ENCODE measurements at regions not wholly inside any gene's neighbourhood (a gene's known extent, or its start where the extent isn't known, plus 50 kb on each side); places are given as distances from the start of the nearest gene placed in this dataset.
"Not testable (repeated sequence)": the region's sequence is repeated elsewhere in the genome, so short reads cannot be mapped to it uniquely, and the experiment has no call there.

DNA sequence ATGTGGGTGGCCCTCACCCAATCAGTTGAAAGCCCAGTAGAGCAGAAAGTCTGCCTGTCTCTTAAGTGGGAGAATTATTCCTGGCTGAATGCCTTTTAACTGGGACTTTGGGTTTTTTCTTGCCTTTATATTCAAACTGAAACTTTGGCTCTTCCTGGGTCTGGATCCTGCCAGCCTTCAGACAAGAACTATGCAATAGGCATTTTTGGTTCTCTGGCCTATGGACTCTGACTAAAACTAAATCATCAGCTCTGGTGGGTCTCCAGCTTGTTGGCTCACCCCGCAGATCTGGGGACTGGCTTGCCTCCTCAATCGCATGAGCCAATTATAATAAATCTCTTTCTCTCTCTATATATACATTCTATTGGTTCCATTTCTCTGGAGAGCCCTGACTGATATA lies 173.0 kb upstream of the IGF1 start:
- DNase-seq (ENCODE audit: extremely low spot score in 2 of 2), result no peak
- no peak overlapping the region for H3K4me3 ChIP-seq
- no peaks in the 10 kb centered on the region for H3K4me1 ChIP-seq
- H3K27ac ChIP-seq, result no peak overlapping the region
- TF ChIP-seq POLR2AphosphoS5 (IDR thresholded peaks at IDR 0.05; ENCODE audit: insufficient read depth in 1 of 2, low read depth in 1 of 2) (no peak), POLR2A (IDR thresholded peaks at IDR 0.05) (no peak)
- TF ChIP-seq, protein P1, sequence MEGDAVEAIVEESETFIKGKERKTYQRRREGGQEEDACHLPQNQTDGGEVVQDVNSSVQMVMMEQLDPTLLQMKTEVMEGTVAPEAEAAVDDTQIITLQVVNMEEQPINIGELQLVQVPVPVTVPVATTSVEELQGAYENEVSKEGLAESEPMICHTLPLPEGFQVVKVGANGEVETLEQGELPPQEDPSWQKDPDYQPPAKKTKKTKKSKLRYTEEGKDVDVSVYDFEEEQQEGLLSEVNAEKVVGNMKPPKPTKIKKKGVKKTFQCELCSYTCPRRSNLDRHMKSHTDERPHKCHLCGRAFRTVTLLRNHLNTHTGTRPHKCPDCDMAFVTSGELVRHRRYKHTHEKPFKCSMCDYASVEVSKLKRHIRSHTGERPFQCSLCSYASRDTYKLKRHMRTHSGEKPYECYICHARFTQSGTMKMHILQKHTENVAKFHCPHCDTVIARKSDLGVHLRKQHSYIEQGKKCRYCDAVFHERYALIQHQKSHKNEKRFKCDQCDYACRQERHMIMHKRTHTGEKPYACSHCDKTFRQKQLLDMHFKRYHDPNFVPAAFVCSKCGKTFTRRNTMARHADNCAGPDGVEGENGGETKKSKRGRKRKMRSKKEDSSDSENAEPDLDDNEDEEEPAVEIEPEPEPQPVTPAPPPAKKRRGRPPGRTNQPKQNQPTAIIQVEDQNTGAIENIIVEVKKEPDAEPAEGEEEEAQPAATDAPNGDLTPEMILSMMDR (IDR thresholded peaks at IDR 0.05), result no peak
- H3K36me3 ChIP-seq, result no peaks in the 10 kb centered on the region
- H3K27me3 ChIP-seq, result no peaks in the 10 kb centered on the region
- H3K9me3 ChIP-seq, result no peaks in the 10 kb centered on the region
- intact Hi-C loops (cut with DNase I), result no loop called here

DNA sequence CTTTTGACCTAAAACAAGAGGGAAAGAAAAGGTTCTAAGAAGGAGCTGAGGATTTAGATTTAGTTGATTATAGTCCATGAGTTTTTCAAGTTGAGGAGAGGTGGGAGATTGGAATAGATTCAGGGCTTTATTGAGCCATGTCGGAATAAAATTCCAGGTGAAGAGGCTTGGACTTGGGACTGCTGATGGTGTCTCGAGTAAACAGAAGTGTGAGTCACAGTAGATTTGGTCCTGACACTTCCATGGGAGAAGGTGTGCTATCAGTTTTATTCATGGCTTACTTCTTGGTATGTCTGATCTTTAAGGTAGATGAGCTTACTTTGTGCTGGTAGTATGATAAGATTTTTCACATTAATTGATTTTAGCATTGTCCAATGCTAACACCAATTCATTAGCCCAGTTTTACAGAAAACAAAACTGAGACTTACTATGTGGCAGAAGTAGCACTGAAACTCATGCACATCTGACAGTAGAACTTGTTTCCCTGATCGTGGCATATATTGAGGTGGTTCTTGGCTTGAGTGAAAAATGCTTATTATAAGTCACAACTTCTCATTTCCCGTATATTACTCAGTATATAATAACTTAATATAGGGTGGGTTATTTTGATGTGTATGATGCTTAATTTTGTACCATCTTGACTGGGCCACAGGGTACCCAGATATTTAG lies 172.4 kb upstream of the IGF1 start:
- DNase-seq (ENCODE audit: extremely low spot score in 2 of 2), result no peak
- H3K4me1 ChIP-seq, result no peaks in the 10 kb centered on the region
- H3K4me3 ChIP-seq, result no peak overlapping the region
- TF ChIP-seq POLR2AphosphoS5 (IDR thresholded peaks at IDR 0.05; ENCODE audit: insufficient read depth in 1 of 2, low read depth in 1 of 2) (no peak), POLR2A (IDR thresholded peaks at IDR 0.05) (no peak)
- TF ChIP-seq, protein P1 (IDR thresholded peaks at IDR 0.05), result no peak
- no peak overlapping the region for H3K27ac ChIP-seq
- H3K27me3 ChIP-seq, result no peaks in the 10 kb centered on the region
- H3K9me3 ChIP-seq, result no peaks in the 10 kb centered on the region
- H3K36me3 ChIP-seq, result no peaks in the 10 kb centered on the region
- intact Hi-C loops (cut with DNase I), result no loop called here

DNA sequence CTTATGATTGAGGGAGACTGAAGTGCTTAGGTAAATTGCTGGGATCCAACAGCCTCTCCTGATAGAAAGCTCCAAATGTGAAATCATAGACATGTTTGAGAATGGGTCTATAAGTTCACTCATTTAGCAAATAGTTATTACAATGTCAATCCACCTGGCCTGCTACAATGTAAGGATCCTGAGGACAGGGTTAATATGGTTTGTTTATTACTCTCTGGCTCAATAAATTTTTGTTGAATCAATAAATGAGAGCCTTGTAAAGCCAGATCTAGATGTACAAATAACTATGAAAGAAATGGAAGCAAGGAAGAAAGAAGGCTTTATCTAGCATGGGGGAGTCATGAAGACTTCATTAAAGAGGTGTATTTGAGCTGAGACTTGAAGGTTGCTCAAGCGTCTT lies 165.6 kb upstream of the IGF1 start:
- DNase-seq (ENCODE audit: extremely low spot score in 2 of 2), result no peak
- Histone ChIP-seq H3K4me3 (no peak overlapping the region), H3K9me3 (no peaks in the 10 kb centered on the region), H3K27ac (no peak overlapping the region), H3K27me3 (no peaks in the 10 kb centered on the region), H3K36me3 (no peaks in the 10 kb centered on the region), H3K4me1 (no peaks in the 10 kb centered on the region)
- intact Hi-C loops (cut with DNase I), result no loop called here
- TF ChIP-seq POLR2A (IDR thresholded peaks at IDR 0.05), result no peak
- TF ChIP-seq, protein P1 (IDR thresholded peaks at IDR 0.05), result no peak
- no peak for TF ChIP-seq POLR2AphosphoS5 (IDR thresholded peaks at IDR 0.05; ENCODE audit: insufficient read depth in 1 of 2, low read depth in 1 of 2)

DNA sequence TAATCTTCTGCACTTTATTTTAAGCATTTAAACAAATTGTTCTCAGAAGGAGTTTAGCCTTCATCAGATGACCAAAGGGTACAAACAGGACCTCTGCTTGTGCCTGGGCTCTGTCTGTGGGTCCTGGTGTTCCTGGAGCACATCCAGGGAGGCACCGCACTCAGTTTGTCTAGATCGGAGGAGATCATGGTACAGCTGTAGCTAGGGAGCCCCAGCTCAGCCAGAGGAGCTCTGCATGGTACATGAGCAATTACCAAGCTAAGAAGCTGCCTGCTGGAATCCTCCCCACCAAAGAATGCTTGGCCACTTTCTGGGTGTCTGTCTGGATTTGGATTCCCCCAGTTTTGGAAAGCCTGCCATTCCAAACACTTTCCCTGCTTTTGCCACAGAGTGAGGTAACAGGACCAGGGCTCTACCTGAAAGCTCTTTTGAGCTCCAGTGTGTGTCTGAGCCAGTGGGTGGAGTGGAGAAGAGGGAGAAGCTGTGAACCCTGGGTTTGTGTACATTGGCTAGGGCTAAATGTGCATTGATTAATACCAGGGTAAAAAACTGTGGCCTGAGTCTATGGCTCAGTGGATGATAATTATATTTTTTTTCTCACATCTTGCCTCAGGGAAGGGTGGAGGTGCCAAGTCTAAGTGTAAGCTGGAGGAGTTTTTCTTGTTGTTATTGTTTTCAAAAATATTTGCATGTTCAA lies 163.7 kb upstream of the IGF1 start:
- Histone ChIP-seq H3K27me3 (no peaks in the 10 kb centered on the region), H3K4me1 (no peaks in the 10 kb centered on the region), H3K36me3 (no peaks in the 10 kb centered on the region), H3K4me3 (no peak overlapping the region), H3K9me3 (no peaks in the 10 kb centered on the region), H3K27ac (no peak overlapping the region)
- DNase-seq (ENCODE audit: extremely low spot score in 2 of 2), result no peak
- intact Hi-C loops (cut with DNase I), result no loop called here
- no peak for TF ChIP-seq POLR2AphosphoS5 (IDR thresholded peaks at IDR 0.05; ENCODE audit: insufficient read depth in 1 of 2, low read depth in 1 of 2)
- TF ChIP-seq, protein P1 (IDR thresholded peaks at IDR 0.05), result no peak
- no peak for TF ChIP-seq POLR2A (IDR thresholded peaks at IDR 0.05)

DNA sequence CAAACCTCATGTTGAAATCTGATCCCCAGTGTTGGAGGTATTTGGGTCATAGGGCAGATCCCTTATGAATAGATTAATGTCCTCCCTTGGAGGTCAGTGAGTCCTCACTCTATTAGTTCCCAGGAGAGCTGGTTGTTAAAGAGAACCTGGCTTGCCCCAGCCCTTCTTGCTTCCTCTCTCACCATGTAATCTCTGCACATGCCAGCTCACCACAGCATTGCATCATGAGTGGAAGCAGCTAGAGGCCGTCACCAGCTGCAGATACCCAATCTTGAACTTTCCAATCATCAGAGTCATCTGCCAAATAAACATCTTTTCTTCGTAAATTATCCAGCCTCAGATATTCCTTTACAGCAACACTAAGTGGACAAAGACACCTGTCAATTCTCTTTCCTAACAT lies 161.8 kb upstream of the IGF1 start:
- Histone ChIP-seq H3K9me3 (no peaks in the 10 kb centered on the region), H3K36me3 (no peaks in the 10 kb centered on the region), H3K27me3 (no peaks in the 10 kb centered on the region), H3K4me3 (no peak overlapping the region), H3K27ac (no peak overlapping the region), H3K4me1 (no peaks in the 10 kb centered on the region)
- DNase-seq (ENCODE audit: extremely low spot score in 2 of 2), result no peak
- intact Hi-C loops (cut with DNase I), result no loop called here
- TF ChIP-seq POLR2A (IDR thresholded peaks at IDR 0.05) (no peak), POLR2AphosphoS5 (IDR thresholded peaks at IDR 0.05; ENCODE audit: insufficient read depth in 1 of 2, low read depth in 1 of 2) (no peak)
- TF ChIP-seq, protein P1 (IDR thresholded peaks at IDR 0.05), result no peak

DNA sequence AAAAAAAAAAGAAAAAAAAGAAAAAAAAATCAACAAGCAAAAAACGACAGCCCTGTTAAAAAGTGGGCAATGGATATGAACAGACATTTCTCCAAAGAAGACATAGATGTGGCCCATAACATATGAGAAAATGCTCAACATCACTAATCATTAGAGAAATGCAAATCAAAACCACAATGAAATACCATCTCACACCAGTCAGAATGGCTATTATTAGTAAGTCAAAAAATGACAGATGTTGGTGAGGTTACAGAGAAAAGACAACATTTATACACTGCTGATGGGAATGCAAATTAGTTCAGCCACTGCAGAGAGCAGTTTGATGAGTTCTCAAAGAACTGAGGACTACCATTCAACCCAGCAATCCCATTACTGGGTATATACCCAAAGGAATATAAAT lies 160.3 kb upstream of the IGF1 start:
- H3K4me3 ChIP-seq; H3K9me3 ChIP-seq; H3K27me3 ChIP-seq; intact Hi-C loops (cut with DNase I); DNase-seq (ENCODE audit: extremely low spot score in 2 of 2); H3K27ac ChIP-seq; H3K4me1 ChIP-seq; H3K36me3 ChIP-seq: not testable (repeated sequence)
